MM.1S (cell line): ENCODE measurements at regions not wholly inside any gene's neighbourhood (a gene's known extent, or its start where the extent isn't known, plus 50 kb on each side); places are given as distances from the start of the nearest gene placed in this dataset.

Experiments
- CTCF ChIP-seq: fragments of 300-600 bp; sonication (generic); IDR thresholded peaks from 2 replicates; pipeline ENCODE4 v1.5.1; 2016; ENCODE audit warnings: antibody characterized with exemption, low read length, mixed read lengths
- EZH2 ChIP-seq: fragments of 300-600 bp; sonication (generic); optimal IDR thresholded peaks from 2 replicates; pipeline ENCODE3; 2017; ENCODE audit warnings: low read depth, mild to moderate bottlenecking, antibody characterized with exemption, low read length, mixed read lengths
- EZH2phosphoT487 ChIP-seq: fragments of 300-600 bp; sonication (generic); IDR thresholded peaks from 2 replicates; pipeline ENCODE4 v1.6.1; 2018; ENCODE audit warnings: antibody characterized with exemption, low read length

GRCh38 chr2:185526161-185526560, 212.4 kb upstream of the FSIP2 start:
- TF ChIP-seq CTCF = no peak
- TF ChIP-seq EZH2 = no peak
- no peak for TF ChIP-seq EZH2phosphoT487
